K562 (cell line): ENCODE measurements at regions not wholly inside any gene's neighbourhood (a gene's known extent, or its start where the extent isn't known, plus 50 kb on each side); places are given as distances from the start of the nearest gene placed in this dataset.
A peak's percentile ranks its signal among the peaks of the same experiment; 100 is the strongest.

Source experiments
- CBFA2T2 ChIP-seq: fragments of 450-650 bp; conservative IDR thresholded peaks from 2 replicates; pipeline ENCODE4 v1.6.1; 2017; ENCODE audit warnings: mild to moderate bottlenecking
- MIER1 ChIP-seq: fragments of 450-650 bp; IDR thresholded peaks from 2 replicates; pipeline ENCODE4 v1.6.1; 2016; ENCODE audit warnings: antibody characterized with exemption, mild to moderate bottlenecking, low read depth
- NFATC3 ChIP-seq: fragments of 450-650 bp; IDR thresholded peaks from 2 replicates; pipeline ENCODE4 v1.6.1; 2017; ENCODE audit warnings: mild to moderate bottlenecking
- PURB ChIP-seq: sonication (generic); formaldehyde crosslinking; IDR thresholded peaks from 2 replicates; pipeline ENCODE4 v1.9.0; 2021; ENCODE audit warnings: low read depth, mild to moderate bottlenecking, missing genetic modification reagents
- SIRT6 ChIP-seq: IDR thresholded peaks from one replicate; pipeline ENCODE4 v1.6.1; 2012; ENCODE audit warnings: low read depth, mild to moderate bottlenecking, control low read depth, inconsistent platforms, low read length, moderate library complexity
- ZFP36 ChIP-seq: fragments of 150-350 bp; IDR thresholded peaks from 2 replicates; pipeline ENCODE4 v1.6.1; 2018; ENCODE audit warnings: low read length, low read depth; ENCODE audit not compliant: partially characterized antibody
- ZNF175 ChIP-seq: fragments of 200-800 bp; sonication (Bioruptor generic); IDR thresholded peaks from 2 replicates; pipeline ENCODE4 v1.6.1; 2016; ENCODE audit warnings: low read depth, mild to moderate bottlenecking, missing genetic modification characterization, missing compliant biosample characterization
- ZNF584 ChIP-seq: fragments of 200-800 bp; sonication (Bioruptor generic); IDR thresholded peaks from 2 replicates; pipeline ENCODE4 v1.6.1; 2016; ENCODE audit warnings: low read depth, mild to moderate bottlenecking, missing genetic modification characterization, missing compliant biosample characterization
- TF ChIP-seq, protein P1 (sequence below): fragments of 450-650 bp; IDR thresholded peaks from 2 replicates; pipeline ENCODE4 v1.6.1; 2016; ENCODE audit warnings: antibody characterized with exemption
- TF ChIP-seq, protein P2 (sequence below): fragments of 250-450 bp; sonication (Bioruptor Pico); IDR thresholded peaks from 2 replicates; pipeline ENCODE4 v1.5.0; 2022; ENCODE audit warnings: mild to moderate bottlenecking
- TF ChIP-seq, protein P3 (sequence below): fragments of 250-450 bp; sonication (Bioruptor Pico); IDR thresholded peaks from 2 replicates; pipeline ENCODE4 v1.4.0; 2020; ENCODE audit warnings: mild to moderate bottlenecking, moderate library complexity
- TF ChIP-seq, protein P4 (sequence below), 2 experiments: fragments of 450-650 bp; formaldehyde crosslinking in 1 of 2; IDR thresholded peaks; 2 replicates each; pipeline versions ENCODE4 v1.4.0 to v1.6.1; 2014 to 2020; ENCODE audit warnings: mild to moderate bottlenecking in 2 of 2, borderline replicate concordance in 1 of 2, low read depth in 1 of 2

DNA sequence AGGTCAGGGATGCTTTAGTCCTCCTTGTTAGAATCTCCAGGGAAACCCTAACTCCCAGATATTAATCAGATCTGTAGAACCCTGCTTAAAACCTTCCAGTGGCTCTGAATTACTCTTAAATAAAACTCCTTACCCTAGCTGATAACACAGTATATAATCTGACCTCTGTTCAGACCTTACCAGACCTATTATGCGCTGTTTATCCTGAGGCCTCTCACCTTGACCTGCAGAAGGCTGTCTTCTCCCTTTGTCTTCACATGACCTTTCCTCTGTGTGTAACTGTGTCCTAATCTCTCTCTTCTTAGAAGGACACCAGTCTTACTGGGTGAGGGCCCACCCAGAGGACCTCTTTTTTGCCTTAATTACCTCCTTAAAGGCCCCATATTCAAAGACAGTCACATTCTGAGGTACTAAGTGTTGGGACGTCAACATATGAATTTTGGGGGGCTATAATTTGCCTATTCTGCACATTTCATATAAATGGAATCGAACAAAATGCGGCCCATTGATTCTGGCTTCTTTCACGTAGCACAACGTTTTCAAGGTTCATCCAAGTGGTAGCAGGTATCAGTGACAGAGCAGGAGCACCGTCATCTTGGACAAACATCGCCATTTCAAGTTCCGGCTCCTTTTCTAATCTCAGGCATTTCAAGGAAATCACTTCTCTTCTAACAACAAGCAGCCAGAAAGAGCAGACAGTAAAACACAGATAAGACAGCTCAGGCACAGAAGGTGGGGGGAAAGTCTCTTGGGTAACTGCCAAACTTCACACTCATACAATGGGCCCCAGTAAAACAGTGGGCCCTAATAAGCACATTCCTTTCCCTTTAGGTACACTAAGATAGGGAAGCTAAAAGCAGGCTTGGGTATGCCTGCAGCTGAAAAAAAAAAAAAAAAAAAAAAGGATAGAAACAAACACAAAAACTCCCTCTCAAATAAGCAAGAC, 200.2 kb upstream of the NUDT4 start (continued):
- TF ChIP-seq, protein P1, sequence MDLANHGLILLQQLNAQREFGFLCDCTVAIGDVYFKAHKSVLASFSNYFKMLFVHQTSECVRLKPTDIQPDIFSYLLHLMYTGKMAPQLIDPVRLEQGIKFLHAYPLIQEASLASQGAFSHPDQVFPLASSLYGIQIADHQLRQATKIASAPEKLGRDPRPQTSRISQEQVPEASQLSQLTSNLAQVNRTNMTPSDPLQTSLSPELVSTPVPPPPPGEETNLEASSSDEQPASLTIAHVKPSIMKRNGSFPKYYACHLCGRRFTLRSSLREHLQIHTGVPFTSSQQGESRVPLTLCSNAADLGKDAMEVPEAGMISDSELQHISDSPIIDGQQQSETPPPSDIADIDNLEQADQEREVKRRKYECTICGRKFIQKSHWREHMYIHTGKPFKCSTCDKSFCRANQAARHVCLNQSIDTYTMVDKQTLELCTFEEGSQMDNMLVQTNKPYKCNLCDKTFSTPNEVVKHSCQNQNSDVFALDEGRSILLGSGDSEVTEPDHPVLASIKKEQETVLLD = no peak
- TF ChIP-seq, protein P2, sequence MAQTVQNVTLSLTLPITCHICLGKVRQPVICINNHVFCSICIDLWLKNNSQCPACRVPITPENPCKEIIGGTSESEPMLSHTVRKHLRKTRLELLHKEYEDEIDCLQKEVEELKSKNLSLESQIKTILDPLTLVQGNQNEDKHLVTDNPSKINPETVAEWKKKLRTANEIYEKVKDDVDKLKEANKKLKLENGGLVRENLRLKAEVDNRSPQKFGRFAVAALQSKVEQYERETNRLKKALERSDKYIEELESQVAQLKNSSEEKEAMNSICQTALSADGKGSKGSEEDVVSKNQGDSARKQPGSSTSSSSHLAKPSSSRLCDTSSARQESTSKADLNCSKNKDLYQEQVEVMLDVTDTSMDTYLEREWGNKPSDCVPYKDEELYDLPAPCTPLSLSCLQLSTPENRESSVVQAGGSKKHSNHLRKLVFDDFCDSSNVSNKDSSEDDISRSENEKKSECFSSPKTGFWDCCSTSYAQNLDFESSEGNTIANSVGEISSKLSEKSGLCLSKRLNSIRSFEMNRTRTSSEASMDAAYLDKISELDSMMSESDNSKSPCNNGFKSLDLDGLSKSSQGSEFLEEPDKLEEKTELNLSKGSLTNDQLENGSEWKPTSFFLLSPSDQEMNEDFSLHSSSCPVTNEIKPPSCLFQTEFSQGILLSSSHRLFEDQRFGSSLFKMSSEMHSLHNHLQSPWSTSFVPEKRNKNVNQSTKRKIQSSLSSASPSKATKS = no peak
- no peak for TF ChIP-seq SIRT6
- peak; percentile 94 for TF ChIP-seq CBFA2T2
- TF ChIP-seq, protein P3, sequence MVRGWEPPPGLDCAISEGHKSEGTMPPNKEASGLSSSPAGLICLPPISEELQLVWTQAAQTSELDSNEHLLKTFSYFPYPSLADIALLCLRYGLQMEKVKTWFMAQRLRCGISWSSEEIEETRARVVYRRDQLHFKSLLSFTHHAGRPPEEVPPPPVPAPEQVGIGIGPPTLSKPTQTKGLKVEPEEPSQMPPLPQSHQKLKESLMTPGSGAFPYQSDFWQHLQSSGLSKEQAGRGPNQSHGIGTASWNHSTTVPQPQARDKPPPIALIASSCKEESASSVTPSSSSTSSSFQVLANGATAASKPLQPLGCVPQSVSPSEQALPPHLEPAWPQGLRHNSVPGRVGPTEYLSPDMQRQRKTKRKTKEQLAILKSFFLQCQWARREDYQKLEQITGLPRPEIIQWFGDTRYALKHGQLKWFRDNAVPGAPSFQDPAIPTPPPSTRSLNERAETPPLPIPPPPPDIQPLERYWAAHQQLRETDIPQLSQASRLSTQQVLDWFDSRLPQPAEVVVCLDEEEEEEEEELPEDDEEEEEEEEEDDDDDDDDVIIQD (CRISPR knock-in tag) = no peak
- TF ChIP-seq ZNF584 (CRISPR knock-in tag) = peak; percentile 49; the same call in 1 of the 2 replicates
- TF ChIP-seq, protein P4, sequence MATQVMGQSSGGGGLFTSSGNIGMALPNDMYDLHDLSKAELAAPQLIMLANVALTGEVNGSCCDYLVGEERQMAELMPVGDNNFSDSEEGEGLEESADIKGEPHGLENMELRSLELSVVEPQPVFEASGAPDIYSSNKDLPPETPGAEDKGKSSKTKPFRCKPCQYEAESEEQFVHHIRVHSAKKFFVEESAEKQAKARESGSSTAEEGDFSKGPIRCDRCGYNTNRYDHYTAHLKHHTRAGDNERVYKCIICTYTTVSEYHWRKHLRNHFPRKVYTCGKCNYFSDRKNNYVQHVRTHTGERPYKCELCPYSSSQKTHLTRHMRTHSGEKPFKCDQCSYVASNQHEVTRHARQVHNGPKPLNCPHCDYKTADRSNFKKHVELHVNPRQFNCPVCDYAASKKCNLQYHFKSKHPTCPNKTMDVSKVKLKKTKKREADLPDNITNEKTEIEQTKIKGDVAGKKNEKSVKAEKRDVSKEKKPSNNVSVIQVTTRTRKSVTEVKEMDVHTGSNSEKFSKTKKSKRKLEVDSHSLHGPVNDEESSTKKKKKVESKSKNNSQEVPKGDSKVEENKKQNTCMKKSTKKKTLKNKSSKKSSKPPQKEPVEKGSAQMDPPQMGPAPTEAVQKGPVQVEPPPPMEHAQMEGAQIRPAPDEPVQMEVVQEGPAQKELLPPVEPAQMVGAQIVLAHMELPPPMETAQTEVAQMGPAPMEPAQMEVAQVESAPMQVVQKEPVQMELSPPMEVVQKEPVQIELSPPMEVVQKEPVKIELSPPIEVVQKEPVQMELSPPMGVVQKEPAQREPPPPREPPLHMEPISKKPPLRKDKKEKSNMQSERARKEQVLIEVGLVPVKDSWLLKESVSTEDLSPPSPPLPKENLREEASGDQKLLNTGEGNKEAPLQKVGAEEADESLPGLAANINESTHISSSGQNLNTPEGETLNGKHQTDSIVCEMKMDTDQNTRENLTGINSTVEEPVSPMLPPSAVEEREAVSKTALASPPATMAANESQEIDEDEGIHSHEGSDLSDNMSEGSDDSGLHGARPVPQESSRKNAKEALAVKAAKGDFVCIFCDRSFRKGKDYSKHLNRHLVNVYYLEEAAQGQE (IDR thresholded peaks at IDR 0.05; ENCODE audit: borderline replicate concordance) = no peak
- TF ChIP-seq, protein P4 (CRISPR knock-in tag; IDR thresholded peaks at IDR 0.05; ENCODE audit: low read depth) = no peak
- no peak for TF ChIP-seq ZFP36
- no peak for TF ChIP-seq NFATC3
- no peak for TF ChIP-seq MIER1
- TF ChIP-seq PURB (CRISPR knock-in tag) = no peak
- 0 out of 2 replicates have a peak, but pooled peaks have one; percentile 23 for TF ChIP-seq ZNF175 (CRISPR knock-in tag)
